Tibial nerve (tissue), 4 donors: ENCODE measurements at regions not wholly inside any gene's neighbourhood (a gene's known extent, or its start where the extent isn't known, plus 50 kb on each side); places are given as distances from the start of the nearest gene placed in this dataset.

Source experiments
- CTCF ChIP-seq, 5 experiments: fragments of 200-600 bp in 3 of 5; fragments of 450-650 bp in 2 of 5; sonication (generic) in 3 of 5; IDR thresholded peaks; one replicate each; pipeline ENCODE4 v1.5.1; 2016 to 2019; ENCODE audit warnings: antibody characterized with exemption in 5 of 5, mild to moderate bottlenecking in 3 of 5, moderate library complexity in 2 of 5
- EP300 ChIP-seq, 2 donors: sonication (generic); formaldehyde crosslinking; IDR thresholded peaks; one replicate each; pipeline ENCODE4 v1.6.1; 2017; ENCODE audit warnings: antibody characterized with exemption in 2 of 2, mild to moderate bottlenecking in 1 of 2
- POLR2A ChIP-seq, 2 donors: fragments of 450-650 bp; IDR thresholded peaks; one replicate each; pipeline ENCODE4 v1.6.1; 2017; ENCODE audit warnings: antibody characterized with exemption in 2 of 2, mild to moderate bottlenecking in 2 of 2, moderate library complexity in 2 of 2

GRCh38 chr11:45336136-45336535 lies 50.0 kb upstream of the SYT13 start:
- TF ChIP-seq POLR2A (IDR thresholded peaks at IDR 0.05) = no peak
- no peak for TF ChIP-seq CTCF (IDR thresholded peaks at IDR 0.05)
- TF ChIP-seq EP300 (IDR thresholded peaks at IDR 0.05) = no peak
